ENCODE measurements at regions not wholly inside any gene's neighbourhood (a gene's known extent, or its start where the extent isn't known, plus 50 kb on each side); places are given as distances from the start of the nearest gene placed in this dataset.

DNA sequence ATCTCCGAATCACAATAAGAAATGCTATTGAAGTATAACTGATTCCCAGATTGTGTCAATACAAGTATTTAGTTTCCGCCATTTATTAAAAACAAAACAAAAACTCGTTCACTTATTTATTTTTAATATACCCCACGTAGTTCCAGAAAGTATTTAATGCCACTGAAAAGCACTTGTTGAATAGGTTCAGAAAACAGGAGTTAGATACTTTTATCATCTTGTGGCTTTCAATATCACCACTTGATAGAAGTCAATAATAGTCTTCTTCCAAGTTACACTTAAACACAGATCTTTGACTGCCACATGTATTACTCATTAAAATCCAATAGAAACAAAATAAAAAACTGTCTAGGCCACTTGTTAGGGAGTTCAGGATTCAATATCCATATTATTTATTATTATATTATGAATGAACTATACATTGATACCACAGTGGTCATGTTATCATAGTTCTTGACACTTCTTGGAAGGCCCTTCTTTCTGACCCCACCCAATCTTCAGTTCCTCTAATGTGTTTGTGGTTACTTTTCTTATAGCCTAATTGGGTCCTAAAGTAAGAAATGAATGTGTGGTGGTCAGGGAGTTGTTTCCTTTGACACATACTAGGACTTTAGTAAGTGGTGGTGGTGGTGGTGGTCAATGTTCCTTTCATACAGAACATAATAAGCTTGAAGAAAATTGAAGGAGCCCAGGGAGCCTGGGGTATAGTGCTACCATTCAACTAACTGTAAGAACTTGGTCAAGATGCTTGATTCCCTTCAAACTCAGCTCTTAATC, 221.3 kb upstream of the ITGA4 start:
- peaks cover 48 to 53% of the 10 kb centered on the region in 2 donors for H3K4me1 Mint-ChIP-seq
- intact Hi-C loops (cut with micrococcal nuclease) = loop anchor here (5.0 kb wide), 1 partner anchor 41 kb away; no protein-coding TSS in a partner anchor
- H3K4me3 ChIP-seq (ENCODE audit: low read length) = no peak overlapping the region
- no peak overlapping the region for H3K27ac ChIP-seq (ENCODE audit: low read length)
- TF ChIP-seq CTCF (IDR thresholded peaks at IDR 0.05) = no peak
- peaks cover 15% of the 10 kb centered on the region for H3K36me3 Mint-ChIP-seq
- H3K36me3 ChIP-seq (ENCODE audit: control insufficient read depth, insufficient read depth, low read length) = no peaks in the 10 kb centered on the region
- WGBS (ENCODE audit: insufficient coverage) = no CpG with 5 or more reads among the region's 4 CpGs
- peak; percentile 30 to 55 (median 34) for ATAC-seq
- H3K4me1 ChIP-seq (ENCODE audit: control insufficient read depth, insufficient read depth, low read length) = no peaks in the 10 kb centered on the region
- H3K9me3 Mint-ChIP-seq = peaks cover 2% of the 10 kb centered on the region in 2 donors
- no peaks in the 10 kb centered on the region for H3K27me3 ChIP-seq (ENCODE audit: control insufficient read depth, insufficient read depth, low read length)
- H3K4me3 Mint-ChIP-seq = peak overlapping the region; percentile 51
- no peak for DNase-seq
- no peaks in the 10 kb centered on the region for H3K9me3 ChIP-seq (ENCODE audit: control insufficient read depth, insufficient read depth, low read length)
- no peaks in the 10 kb centered on the region for H3K27me3 Mint-ChIP-seq (ENCODE audit: low read depth in 2 of 2)
- peak overlapping the region; percentile 69 to 76 for H3K27ac Mint-ChIP-seq

DNA sequence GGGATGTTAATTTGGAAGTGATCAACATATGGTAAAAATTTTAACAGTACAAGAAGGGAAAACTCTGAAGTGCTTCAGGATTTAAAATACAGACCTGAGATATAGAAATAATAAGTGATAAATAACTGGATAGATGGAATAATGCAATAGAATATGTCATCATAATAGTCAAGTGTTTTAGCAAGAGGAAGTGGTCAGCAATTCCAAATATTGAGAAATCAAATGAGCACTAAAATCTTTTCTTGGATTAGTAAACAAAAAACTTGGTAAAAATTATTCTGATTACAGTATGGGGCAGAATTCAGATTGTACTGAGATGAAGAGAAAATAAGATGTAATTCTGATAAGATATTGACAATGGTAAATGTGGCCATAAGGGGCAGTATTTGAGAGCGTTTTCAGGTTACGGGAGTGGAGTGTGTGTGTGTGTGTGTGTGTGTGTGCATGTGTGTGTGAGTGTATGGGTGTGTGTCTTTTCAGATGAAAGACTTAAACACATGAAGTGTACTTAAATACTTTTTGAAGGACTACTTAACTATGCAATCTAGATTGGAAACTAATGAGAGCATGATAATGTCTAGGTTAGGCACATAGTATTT, 217.9 kb upstream of the ITGA4 start:
- 85% methylated on average over 2 of the region's 2 CpGs for WGBS (ENCODE audit: insufficient coverage)
- H3K9me3 ChIP-seq (ENCODE audit: control insufficient read depth, insufficient read depth, low read length) = no peaks in the 10 kb centered on the region
- Mint-ChIP-seq H3K4me1 (peaks cover 52 to 53% of the 10 kb centered on the region in 2 donors), H3K9me3 (peaks cover 2% of the 10 kb centered on the region in 2 donors), H3K36me3 (peaks cover 15% of the 10 kb centered on the region), H3K4me3 (no peak overlapping the region), H3K27me3 (ENCODE audit: low read depth in 2 of 2) (no peaks in the 10 kb centered on the region), H3K27ac (peak overlapping the region in 1 of 2 donors; percentile 14)
- peaks cover 3% of the 10 kb centered on the region for H3K4me1 ChIP-seq (ENCODE audit: control insufficient read depth, insufficient read depth, low read length)
- no peak for TF ChIP-seq CTCF (IDR thresholded peaks at IDR 0.05)
- H3K27me3 ChIP-seq (ENCODE audit: control insufficient read depth, insufficient read depth, low read length) = no peaks in the 10 kb centered on the region
- H3K4me3 ChIP-seq (ENCODE audit: low read length) = no peak overlapping the region
- ATAC-seq = no peak
- intact Hi-C loops (cut with micrococcal nuclease) = loop anchor here (5.0 kb wide), 1 partner anchor 38 kb away; no protein-coding TSS in a partner anchor
- H3K36me3 ChIP-seq (ENCODE audit: control insufficient read depth, insufficient read depth, low read length) = no peaks in the 10 kb centered on the region
- DNase-seq = peak in 1 of 2 donors; percentile 43
- no peak overlapping the region for H3K27ac ChIP-seq (ENCODE audit: low read length)

DNA sequence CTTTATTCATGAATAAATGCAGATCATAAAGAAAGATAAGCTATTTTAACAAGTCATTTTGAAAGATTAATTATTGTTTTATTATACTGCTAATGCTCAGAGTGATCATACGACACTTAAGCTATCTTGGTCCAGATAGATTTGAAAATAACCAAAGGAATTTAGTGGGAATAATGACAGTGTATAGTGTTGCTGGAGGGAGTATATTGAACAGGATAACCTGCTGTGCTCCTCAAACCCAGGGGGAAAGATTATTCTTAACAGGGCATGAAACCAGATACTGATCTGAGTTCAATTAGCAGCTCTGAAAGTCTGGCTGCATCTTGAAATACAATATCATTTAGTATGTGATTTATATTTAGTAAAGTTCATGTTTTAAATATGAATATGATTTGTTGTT, 216.3 kb upstream of the ITGA4 start:
- Histone ChIP-seq H3K27me3 (ENCODE audit: control insufficient read depth, insufficient read depth, low read length) (no peaks in the 10 kb centered on the region), H3K4me1 (ENCODE audit: control insufficient read depth, insufficient read depth, low read length) (peaks cover 3% of the 10 kb centered on the region), H3K36me3 (ENCODE audit: control insufficient read depth, insufficient read depth, low read length) (no peaks in the 10 kb centered on the region), H3K4me3 (ENCODE audit: low read length) (no peak overlapping the region), H3K9me3 (ENCODE audit: control insufficient read depth, insufficient read depth, low read length) (no peaks in the 10 kb centered on the region), H3K27ac (ENCODE audit: low read length) (no peak overlapping the region)
- Mint-ChIP-seq H3K27me3 (ENCODE audit: low read depth in 2 of 2) (no peaks in the 10 kb centered on the region), H3K36me3 (peaks cover 15% of the 10 kb centered on the region), H3K4me3 (no peak overlapping the region), H3K27ac (no peak overlapping the region), H3K9me3 (peaks cover 2% of the 10 kb centered on the region in 2 donors), H3K4me1 (peaks cover 43 to 44% of the 10 kb centered on the region in 2 donors)
- DNase-seq = no peak
- TF ChIP-seq CTCF (IDR thresholded peaks at IDR 0.05) = no peak
- 100% methylated on average over 1 of the region's 1 CpG for WGBS (ENCODE audit: insufficient coverage)
- no peak for ATAC-seq
- intact Hi-C loops (cut with micrococcal nuclease) = no loop called here

All from natural killer cell (primary cell).